ENCODE measurements at regions not wholly inside any gene's neighbourhood (a gene's known extent, or its start where the extent isn't known, plus 50 kb on each side); places are given as distances from the start of the nearest gene placed in this dataset.

GRCh38 chr21:33121715-33122475, 52.0 kb downstream of the OLIG1 start:
- H3K36me3 ChIP-seq (ENCODE audit: insufficient read depth, low read length), result no peaks in the 10 kb centered on the region
- no peak for DNase-seq (ENCODE audit: insufficient read length, low spot score, missing footprints)
- no peaks in the 10 kb centered on the region for H3K4me1 ChIP-seq (ENCODE audit: insufficient read depth, low read length)

GRCh38 chr21:33122507-33122906, 52.6 kb downstream of the OLIG1 start:
- Histone ChIP-seq H3K79me2 (ENCODE audit: insufficient read depth, low read length) (no peaks in the 10 kb centered on the region), H2AFZ (ENCODE audit: low read length) (no peak overlapping the region), H3K27me3 (ENCODE audit: insufficient read depth, low read length) (peaks cover 33% of the 10 kb centered on the region), H3K4me1 (ENCODE audit: insufficient read depth, low read length) (no peaks in the 10 kb centered on the region), H3K4me2 (ENCODE audit: insufficient read depth, low read length) (no peak overlapping the region), H4K20me1 (ENCODE audit: insufficient read depth, low read length) (no peaks in the 10 kb centered on the region), H3K27ac (ENCODE audit: low read depth, low read length) (no peak overlapping the region), H3K4me3 (ENCODE audit: insufficient read depth, low read length) (no peak overlapping the region), H3K9me3 (ENCODE audit: low read depth, low read length) (no peaks in the 10 kb centered on the region), H3K36me3 (ENCODE audit: insufficient read depth, low read length) (no peaks in the 10 kb centered on the region)
- no peak for TF ChIP-seq CTCF (IDR thresholded peaks at IDR 0.05; ENCODE audit: extremely low read depth, low read depth, low read length)
- DNase-seq (ENCODE audit: insufficient read length, low spot score, missing footprints), result no peak

More at GRCh38 chr21:33121715-33122475, 52.0 kb downstream of the OLIG1 start:
- H3K27me3 ChIP-seq (ENCODE audit: insufficient read depth, low read length), result peaks cover 40% of the 10 kb centered on the region
- no peak overlapping the region for H3K4me3 ChIP-seq (ENCODE audit: insufficient read depth, low read length)
- H3K27ac ChIP-seq (ENCODE audit: low read depth, low read length), result no peak overlapping the region
- H2AFZ ChIP-seq (ENCODE audit: low read length), result no peak overlapping the region
- no peak for TF ChIP-seq CTCF (IDR thresholded peaks at IDR 0.05; ENCODE audit: extremely low read depth, low read depth, low read length)
- no peak overlapping the region for H3K4me2 ChIP-seq (ENCODE audit: insufficient read depth, low read length)
- no peaks in the 10 kb centered on the region for H3K79me2 ChIP-seq (ENCODE audit: insufficient read depth, low read length)
- H3K9me3 ChIP-seq (ENCODE audit: low read depth, low read length), result no peaks in the 10 kb centered on the region
- no peaks in the 10 kb centered on the region for H4K20me1 ChIP-seq (ENCODE audit: insufficient read depth, low read length)

- DNase-seq (ENCODE audit: insufficient read length, low spot score, missing footprints), result no peak
- H4K20me1 ChIP-seq (ENCODE audit: insufficient read depth, low read length), result no peaks in the 10 kb centered on the region
- H3K4me1 ChIP-seq (ENCODE audit: insufficient read depth, low read length), result no peaks in the 10 kb centered on the region
- H3K79me2 ChIP-seq (ENCODE audit: insufficient read depth, low read length), result no peaks in the 10 kb centered on the region
- H3K27me3 ChIP-seq (ENCODE audit: insufficient read depth, low read length), result peaks cover 28% of the 10 kb centered on the region
- H2AFZ ChIP-seq (ENCODE audit: low read length), result no peak overlapping the region
- H3K9me3 ChIP-seq (ENCODE audit: low read depth, low read length), result no peaks in the 10 kb centered on the region
- H3K36me3 ChIP-seq (ENCODE audit: insufficient read depth, low read length), result no peaks in the 10 kb centered on the region
- H3K4me2 ChIP-seq (ENCODE audit: insufficient read depth, low read length), result no peak overlapping the region
- no peak overlapping the region for H3K27ac ChIP-seq (ENCODE audit: low read depth, low read length)
- TF ChIP-seq CTCF (IDR thresholded peaks at IDR 0.05; ENCODE audit: extremely low read depth, low read depth, low read length), result no peak
- H3K4me3 ChIP-seq (ENCODE audit: insufficient read depth, low read length), result no peak overlapping the region
Measured at GRCh38 chr21:33123374-33124123, 53.6 kb downstream of the OLIG1 start.

GRCh38 chr21:33124889-33125288, 54.9 kb downstream of the OLIG1 start:
- H3K27me3 ChIP-seq (ENCODE audit: insufficient read depth, low read length), result peaks cover 18% of the 10 kb centered on the region
- H3K27ac ChIP-seq (ENCODE audit: low read depth, low read length), result no peak overlapping the region
- no peak for DNase-seq (ENCODE audit: insufficient read length, low spot score, missing footprints)
- H3K9me3 ChIP-seq (ENCODE audit: low read depth, low read length), result no peaks in the 10 kb centered on the region
- H3K4me2 ChIP-seq (ENCODE audit: insufficient read depth, low read length), result no peak overlapping the region
- H4K20me1 ChIP-seq (ENCODE audit: insufficient read depth, low read length), result no peaks in the 10 kb centered on the region
- H3K4me3 ChIP-seq (ENCODE audit: insufficient read depth, low read length), result no peak overlapping the region
- H2AFZ ChIP-seq (ENCODE audit: low read length), result no peak overlapping the region
- no peaks in the 10 kb centered on the region for H3K36me3 ChIP-seq (ENCODE audit: insufficient read depth, low read length)
- no peaks in the 10 kb centered on the region for H3K79me2 ChIP-seq (ENCODE audit: insufficient read depth, low read length)
- no peak for TF ChIP-seq CTCF (IDR thresholded peaks at IDR 0.05; ENCODE audit: extremely low read depth, low read depth, low read length)
- no peaks in the 10 kb centered on the region for H3K4me1 ChIP-seq (ENCODE audit: insufficient read depth, low read length)

All from osteoblast (primary cell).